Ectodermal cell (in vitro differentiated cells): ENCODE measurements at regions not wholly inside any gene's neighbourhood (a gene's known extent, or its start where the extent isn't known, plus 50 kb on each side); places are given as distances from the start of the nearest gene placed in this dataset.

Experiments used
- H3K27ac ChIP-seq: 2 replicates; pipeline ENCODE4 v1.7.0; 2013; ENCODE audit warnings: mild to moderate bottlenecking, low read depth, low read length; ENCODE audit not compliant: insufficient read depth, poor library complexity, severe bottlenecking
- H3K27me3 ChIP-seq: 2 replicates; pipeline ENCODE4 v1.7.0; 2013; ENCODE audit warnings: mild to moderate bottlenecking, low read length; ENCODE audit not compliant: insufficient read depth, control insufficient read depth, poor library complexity, severe bottlenecking
- H3K36me3 ChIP-seq: one replicate; pipeline ENCODE4 v1.7.0; 2013; ENCODE audit warnings: low read length; ENCODE audit not compliant: control insufficient read depth, insufficient read depth
- H3K4me1 ChIP-seq: one replicate; pipeline ENCODE4 v1.7.0; 2013; ENCODE audit warnings: low read length; ENCODE audit not compliant: control insufficient read depth, insufficient read depth
- H3K4me3 ChIP-seq: 2 replicates; pipeline ENCODE4 v1.7.0; 2013; ENCODE audit warnings: low read depth, low read length, control low read depth; ENCODE audit not compliant: insufficient read depth
- H3K9me3 ChIP-seq: 2 replicates; pipeline ENCODE4 v1.7.0; 2013; ENCODE audit warnings: mild to moderate bottlenecking, low read length, moderate library complexity; ENCODE audit not compliant: control insufficient read depth
- WGBS, 2 experiments: methylation state at CpG; one replicate each; pipeline ENCODE4 v1.1.7; 2013; ENCODE audit warnings: missing lambda C conversion rate in 2 of 2; 5-methylcytosine and 5-hydroxymethylcytosine counted together

DNA sequence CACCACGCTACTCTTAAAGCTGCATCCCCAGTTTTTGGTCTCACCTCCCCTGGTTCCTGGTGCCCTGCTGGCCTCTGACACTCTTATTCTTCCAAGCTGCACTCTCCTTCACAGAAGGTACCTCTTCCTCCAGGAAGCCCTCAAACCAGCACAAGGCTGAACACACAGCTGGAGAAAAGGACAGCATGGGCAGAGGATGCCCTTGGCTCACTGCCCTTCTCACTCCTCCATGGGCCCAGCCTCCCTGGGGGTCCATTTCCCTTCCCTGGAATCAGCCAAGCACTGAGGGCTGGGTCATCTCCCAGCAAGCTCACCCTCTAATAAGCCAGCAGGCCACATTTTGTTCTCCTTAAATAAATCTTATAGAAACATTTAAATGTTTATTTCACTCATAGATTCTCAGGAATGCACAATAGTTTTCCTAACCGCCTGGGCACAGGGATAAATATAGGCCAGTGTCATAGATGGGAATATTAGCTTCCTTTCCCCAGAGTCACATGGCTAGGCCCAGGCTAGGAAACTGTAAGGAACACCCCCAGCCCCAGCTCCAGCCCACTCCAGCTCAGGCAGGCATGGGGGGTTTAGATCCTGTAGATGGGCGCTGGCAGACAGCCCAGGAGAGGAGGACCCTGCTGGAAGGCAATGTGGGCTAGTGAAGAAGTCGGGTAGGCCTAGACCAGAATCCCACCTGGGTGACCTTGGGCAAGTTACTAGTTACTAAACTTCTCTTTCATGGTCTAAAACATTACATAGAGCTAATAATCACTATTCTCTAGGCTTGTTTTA is 51.5 kb downstream of the IRAG1 start:
- 95 to 98% methylated on average over 4 of the region's 4 CpGs for WGBS, 2 experiments

GRCh38 chr11:10641177-10641911 is 52.2 kb downstream of the IRAG1 start:
- no peak overlapping the region for H3K4me3 ChIP-seq
- no peaks in the 10 kb centered on the region for H3K36me3 ChIP-seq
- H3K9me3 ChIP-seq: no peaks in the 10 kb centered on the region
- H3K27me3 ChIP-seq: no peaks in the 10 kb centered on the region
- peaks cover 19% of the 10 kb centered on the region for H3K4me1 ChIP-seq
- WGBS, 2 experiments: 93 to 96% methylated on average over 9 of the region's 9 CpGs
- no peak overlapping the region for H3K27ac ChIP-seq

More for the DNA sequence above, 51.5 kb downstream of the IRAG1 start:
- peaks cover 19% of the 10 kb centered on the region for H3K4me1 ChIP-seq
- H3K27ac ChIP-seq: no peak overlapping the region
- H3K36me3 ChIP-seq: no peaks in the 10 kb centered on the region
- no peaks in the 10 kb centered on the region for H3K27me3 ChIP-seq
- no peak overlapping the region for H3K4me3 ChIP-seq
- no peaks in the 10 kb centered on the region for H3K9me3 ChIP-seq

GRCh38 chr11:10640308-10640707 is 53.2 kb downstream of the IRAG1 start:
- Histone ChIP-seq H3K27ac (no peak overlapping the region), H3K27me3 (no peaks in the 10 kb centered on the region), H3K4me3 (no peak overlapping the region), H3K9me3 (no peaks in the 10 kb centered on the region), H3K36me3 (no peaks in the 10 kb centered on the region), H3K4me1 (peaks cover 19% of the 10 kb centered on the region)
- WGBS, 2 experiments: 96% methylated on average over 3 of the region's 3 CpGs

GRCh38 chr11:10639350-10639749 is 54.2 kb downstream of the IRAG1 start:
- Histone ChIP-seq H3K4me3 (no peak overlapping the region), H3K36me3 (no peaks in the 10 kb centered on the region), H3K27ac (peak overlapping the region; percentile 77), H3K27me3 (no peaks in the 10 kb centered on the region), H3K9me3 (no peaks in the 10 kb centered on the region), H3K4me1 (peaks cover 19% of the 10 kb centered on the region)
- WGBS, 2 experiments: 87 to 88% methylated on average over 7 of the region's 7 CpGs

DNA sequence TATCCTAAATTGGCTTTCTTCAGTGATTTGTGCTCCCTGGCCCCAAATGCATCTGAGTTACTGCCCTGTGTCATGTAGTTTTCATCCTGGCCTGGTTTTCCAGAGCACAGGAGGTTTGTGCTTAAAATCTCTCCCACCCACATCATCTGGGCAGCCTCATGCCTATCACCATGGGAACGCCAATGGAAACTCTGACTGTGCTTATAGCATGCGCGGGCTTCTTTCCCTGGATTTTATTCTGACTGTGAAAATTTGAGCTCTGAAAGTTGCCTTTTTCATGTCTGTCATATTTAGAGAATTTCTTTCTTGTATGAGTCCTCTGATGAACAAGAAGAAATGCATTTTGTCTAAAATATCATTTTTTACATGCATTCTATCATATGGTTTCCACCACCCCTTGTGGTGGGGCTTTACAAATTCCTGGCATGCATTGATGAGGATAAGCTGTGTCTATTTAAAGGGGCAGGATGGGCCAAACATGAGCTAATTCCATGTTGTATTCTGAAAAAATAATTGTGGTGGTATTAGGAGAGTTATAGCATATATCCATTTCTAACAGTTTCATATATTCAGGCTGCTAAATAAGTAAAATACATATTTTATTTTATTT is 55.1 kb downstream of the IRAG1 start:
- Histone ChIP-seq H3K36me3 (no peaks in the 10 kb centered on the region), H3K4me3 (no peak overlapping the region), H3K9me3 (no peaks in the 10 kb centered on the region), H3K27me3 (no peaks in the 10 kb centered on the region), H3K4me1 (peaks cover 19% of the 10 kb centered on the region), H3K27ac (peak overlapping the region; percentile 38)
- 89 to 90% methylated on average over 3 of the region's 3 CpGs for WGBS, 2 experiments

GRCh38 chr11:10637731-10638151 is 55.8 kb downstream of the IRAG1 start:
- H3K27ac ChIP-seq: no peak overlapping the region
- whole genome bisulfite sequencing, 2 experiments: 62 to 79% methylated on average over 1 of the region's 1 CpG

GRCh38 chr11:10634407-10634806 is 59.1 kb downstream of the IRAG1 start:
- H3K27me3 ChIP-seq: no peaks in the 10 kb centered on the region
- WGBS, 2 experiments: 91 to 93% methylated on average over 3 of the region's 3 CpGs
- H3K9me3 ChIP-seq: no peaks in the 10 kb centered on the region
- peaks cover 12% of the 10 kb centered on the region for H3K4me1 ChIP-seq
- no peak overlapping the region for H3K4me3 ChIP-seq
- H3K36me3 ChIP-seq: no peaks in the 10 kb centered on the region
- no peak overlapping the region for H3K27ac ChIP-seq

More at GRCh38 chr11:10637731-10638151, 55.8 kb downstream of the IRAG1 start:
- Histone ChIP-seq H3K4me1 (peaks cover 19% of the 10 kb centered on the region), H3K27me3 (no peaks in the 10 kb centered on the region), H3K4me3 (no peak overlapping the region), H3K9me3 (no peaks in the 10 kb centered on the region), H3K36me3 (no peaks in the 10 kb centered on the region)

GRCh38 chr11:10633261-10633660 is 60.3 kb downstream of the IRAG1 start:
- H3K9me3 ChIP-seq: no peaks in the 10 kb centered on the region
- no peaks in the 10 kb centered on the region for H3K27me3 ChIP-seq
- WGBS, 2 experiments: 85 to 89% methylated on average over 11 of the region's 11 CpGs
- H3K36me3 ChIP-seq: no peaks in the 10 kb centered on the region
- no peak overlapping the region for H3K4me3 ChIP-seq
- peaks cover 7% of the 10 kb centered on the region for H3K4me1 ChIP-seq
- no peak overlapping the region for H3K27ac ChIP-seq

DNA sequence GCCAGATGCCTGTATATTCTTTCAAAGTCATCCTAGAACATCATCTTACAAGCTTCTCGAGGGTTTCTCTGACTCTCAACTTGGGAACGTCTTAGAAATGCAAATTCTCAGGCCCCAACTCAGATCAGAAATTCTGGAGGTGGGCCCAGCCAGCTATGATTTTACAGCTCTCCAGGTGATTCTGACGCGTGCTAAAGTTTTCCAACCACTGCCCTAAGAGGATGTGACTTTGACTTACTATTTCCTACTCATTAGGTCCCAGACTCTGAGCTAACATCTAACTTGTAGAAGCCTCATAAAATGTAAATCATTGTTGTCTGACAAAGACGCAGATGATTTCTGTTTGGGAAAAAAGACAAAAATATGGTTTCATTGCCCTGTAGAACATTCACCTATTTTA is 61.1 kb downstream of the IRAG1 start:
- H3K4me3 ChIP-seq: no peak overlapping the region
- no peaks in the 10 kb centered on the region for H3K9me3 ChIP-seq
- no peaks in the 10 kb centered on the region for H3K27me3 ChIP-seq
- 92 to 93% methylated on average over 4 to 5 of the region's 5 CpGs for WGBS, 2 experiments
- peaks cover 2% of the 10 kb centered on the region for H3K4me1 ChIP-seq
- H3K27ac ChIP-seq: no peak overlapping the region
- no peaks in the 10 kb centered on the region for H3K36me3 ChIP-seq

DNA sequence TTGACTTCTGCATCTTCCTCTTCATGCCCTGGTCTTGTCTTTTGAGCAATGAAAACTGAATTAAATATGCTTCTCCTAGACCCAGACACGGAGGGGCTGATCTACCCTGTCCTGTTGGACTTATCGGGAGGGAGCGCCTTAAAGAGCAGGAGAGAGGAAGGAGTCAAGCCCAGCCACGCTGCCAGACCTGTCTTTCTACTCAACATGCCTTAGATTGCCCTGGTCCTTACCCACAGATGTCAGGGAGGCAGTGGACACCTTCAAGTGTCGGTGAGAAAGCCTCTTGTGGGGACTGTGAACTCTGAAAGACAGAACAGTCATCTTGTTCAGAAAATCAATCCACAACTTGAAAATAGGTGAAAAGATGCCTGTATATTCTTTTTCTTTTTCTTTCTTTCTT is 61.8 kb downstream of the IRAG1 start:
- Histone ChIP-seq H3K27ac (no peak overlapping the region), H3K4me1 (no peaks in the 10 kb centered on the region), H3K4me3 (no peak overlapping the region), H3K9me3 (no peaks in the 10 kb centered on the region), H3K27me3 (no peaks in the 10 kb centered on the region), H3K36me3 (no peaks in the 10 kb centered on the region)
- 96 to 98% methylated on average over 5 of the region's 5 CpGs for WGBS, 2 experiments
